ENCODE measurements at regions not wholly inside any gene's neighbourhood (a gene's known extent, or its start where the extent isn't known, plus 50 kb on each side); places are given as distances from the start of the nearest gene placed in this dataset.
A peak's percentile ranks its signal among the peaks of the same experiment; 100 is the strongest.

GRCh38 chr5:120258123-120258522 lies 206.0 kb upstream of the PRR16 start:
- H4K20me1 ChIP-seq (ENCODE audit: insufficient read depth, low read length) = no peaks in the 10 kb centered on the region
- ChIA-PET CTCF (ENCODE audit: low intra/inter-chr PET ratio, low total read pairs) (no interaction called here), POLR2A (no interaction called here)
- H3K4me2 ChIP-seq (ENCODE audit: low read depth, low read length) = no peak overlapping the region
- H3K4me1 ChIP-seq (ENCODE audit: insufficient read depth, low read length) = no peaks in the 10 kb centered on the region
- FAIRE-seq (no peak), DNase-seq (ENCODE audit: low spot score) (no peak), ATAC-seq (no peak)
- H3K36me3 ChIP-seq (replicated peaks in 1 of 2; ENCODE audit: control insufficient read depth in 1 of 2, insufficient read depth in 2 of 2, low read length in 2 of 2) = no peaks in the 10 kb centered on the region
- no TSS peak for BruUV-seq (replicated peaks)
- WGBS (ENCODE audit: low lambda C conversion rate) = 2% methylated on average over 4 of the region's 4 CpGs
- no peak for TF ChIP-seq RORA (CRISPR knock-in tag; IDR thresholded peaks at IDR 0.05)
- TF ChIP-seq CEBPB (IDR thresholded peaks at IDR 0.05; ENCODE audit: borderline replicate concordance, low read depth, low read length) = peak; percentile 68
- no peaks in the 10 kb centered on the region for H3K27me3 ChIP-seq (ENCODE audit: control insufficient read depth in 1 of 2, insufficient read depth in 2 of 2, low read length in 2 of 2)
- H3K9me3 ChIP-seq (ENCODE audit: low read length) = no peaks in the 10 kb centered on the region
- in situ Hi-C loops (cut with HindIII; ENCODE audit: extremely low pct_ligation_motif_present, low pct_unique_long_range_greater_than_20kb) (no loop called here), intact Hi-C loops (cut with micrococcal nuclease; ENCODE audit: unreplicated experiment) (no loop called here)
- H3K9ac ChIP-seq (ENCODE audit: insufficient read depth, low read depth, low read length) = no peak overlapping the region
- no peaks in the 10 kb centered on the region for H3K79me2 ChIP-seq (ENCODE audit: insufficient read depth, low read length)
- no peak overlapping the region for H3K27ac ChIP-seq (ENCODE audit: extremely low read length, insufficient read depth, low read length)
- H2AFZ ChIP-seq (ENCODE audit: low read length) = no peak overlapping the region
- no peak overlapping the region for H3K4me3 ChIP-seq (replicated peaks in 1 of 3; ENCODE audit: insufficient read depth in 1 of 3, low read depth in 2 of 3, low read length in 3 of 3)

- intact Hi-C loops (cut with micrococcal nuclease; ENCODE audit: unreplicated experiment) = no loop called here
- Histone ChIP-seq H3K9ac (ENCODE audit: insufficient read depth, low read depth, low read length) (no peak overlapping the region), H4K20me1 (ENCODE audit: insufficient read depth, low read length) (no peaks in the 10 kb centered on the region), H3K36me3 (replicated peaks in 1 of 2; ENCODE audit: control insufficient read depth in 1 of 2, insufficient read depth in 2 of 2, low read length in 2 of 2) (no peaks in the 10 kb centered on the region), H3K27ac (ENCODE audit: extremely low read length, insufficient read depth, low read length) (no peak overlapping the region), H3K4me3 (replicated peaks in 1 of 3; ENCODE audit: insufficient read depth in 1 of 3, low read depth in 2 of 3, low read length in 3 of 3) (no peak overlapping the region), H2AFZ (ENCODE audit: low read length) (no peak overlapping the region), H3K27me3 (ENCODE audit: control insufficient read depth in 1 of 2, insufficient read depth in 2 of 2, low read length in 2 of 2) (no peaks in the 10 kb centered on the region), H3K4me2 (ENCODE audit: low read depth, low read length) (no peak overlapping the region), H3K4me1 (ENCODE audit: insufficient read depth, low read length) (no peaks in the 10 kb centered on the region), H3K9me3 (ENCODE audit: low read length) (no peaks in the 10 kb centered on the region), H3K79me2 (ENCODE audit: insufficient read depth, low read length) (no peaks in the 10 kb centered on the region)
- WGBS (ENCODE audit: low lambda C conversion rate) = 7% methylated on average over 1 of the region's 1 CpG
- no peak for FAIRE-seq
- no peak for DNase-seq (ENCODE audit: low spot score)
- POLR2A ChIA-PET = no interaction called here
- BruUV-seq (replicated peaks) = no TSS peak
- no peak for ATAC-seq
- in situ Hi-C loops (cut with HindIII; ENCODE audit: extremely low pct_ligation_motif_present, low pct_unique_long_range_greater_than_20kb) = no loop called here
- CTCF ChIA-PET (ENCODE audit: low intra/inter-chr PET ratio, low total read pairs) = no interaction called here
- TF ChIP-seq BCLAF1 (IDR thresholded peaks at IDR 0.05) (no peak), ZKSCAN1 (IDR thresholded peaks at IDR 0.05; ENCODE audit: low read length) (no peak), MXD3 (CRISPR knock-in tag; IDR thresholded peaks at IDR 0.05) (no peak), MAF1 (CRISPR knock-in tag; IDR thresholded peaks at IDR 0.05; ENCODE audit: borderline replicate concordance) (no peak), ZNF10 (CRISPR knock-in tag; IDR thresholded peaks at IDR 0.05; ENCODE audit: borderline replicate concordance, low read depth) (no peak), XRCC5 (optimal IDR thresholded peaks at IDR 0.05; ENCODE audit: low read length) (no peak), HCFC1 (IDR thresholded peaks at IDR 0.05; ENCODE audit: low read depth, low read length) (no peak), ETV5 (CRISPR knock-in tag; IDR thresholded peaks at IDR 0.05; ENCODE audit: borderline replicate concordance) (no peak), KDM2A (CRISPR knock-in tag; IDR thresholded peaks at IDR 0.05; ENCODE audit: borderline replicate concordance, low read depth) (no peak), FLYWCH1 (CRISPR knock-in tag; IDR thresholded peaks at IDR 0.05) (no peak), ZFP90 (CRISPR knock-in tag; IDR thresholded peaks at IDR 0.05; ENCODE audit: borderline replicate concordance) (no peak), STAT6 (CRISPR knock-in tag; IDR thresholded peaks at IDR 0.05; ENCODE audit: borderline replicate concordance) (no peak)
Measured at GRCh38 chr5:120260651-120261050, 203.4 kb upstream of the PRR16 start.

Data from HepG2 (cell line).